Rectal smooth muscle tissue (tissue), 1 donor: ENCODE measurements at regions not wholly inside any gene's neighbourhood (a gene's known extent, or its start where the extent isn't known, plus 50 kb on each side); places are given as distances from the start of the nearest gene placed in this dataset.

ENCODE experiments used
- H3K27ac ChIP-seq: one replicate; pipeline ENCODE4 v1.7.0; 2013; ENCODE audit warnings: low read depth, low read length, inconsistent platforms
- H3K27me3 ChIP-seq: one replicate; pipeline ENCODE4 v1.7.0; 2013; ENCODE audit warnings: low read length; ENCODE audit not compliant: control insufficient read depth, insufficient read depth
- H3K36me3 ChIP-seq: one replicate; pipeline ENCODE4 v1.7.0; 2013; ENCODE audit warnings: low read length; ENCODE audit not compliant: control insufficient read depth, insufficient read depth
- H3K4me1 ChIP-seq: one replicate; pipeline ENCODE4 v1.7.0; 2013; ENCODE audit warnings: low read length; ENCODE audit not compliant: control insufficient read depth, insufficient read depth
- H3K4me3 ChIP-seq: one replicate; pipeline ENCODE4 v1.7.0; 2013; ENCODE audit warnings: low read length
- H3K9ac ChIP-seq: one replicate; pipeline ENCODE4 v1.7.0; 2013; ENCODE audit warnings: low read length

DNA sequence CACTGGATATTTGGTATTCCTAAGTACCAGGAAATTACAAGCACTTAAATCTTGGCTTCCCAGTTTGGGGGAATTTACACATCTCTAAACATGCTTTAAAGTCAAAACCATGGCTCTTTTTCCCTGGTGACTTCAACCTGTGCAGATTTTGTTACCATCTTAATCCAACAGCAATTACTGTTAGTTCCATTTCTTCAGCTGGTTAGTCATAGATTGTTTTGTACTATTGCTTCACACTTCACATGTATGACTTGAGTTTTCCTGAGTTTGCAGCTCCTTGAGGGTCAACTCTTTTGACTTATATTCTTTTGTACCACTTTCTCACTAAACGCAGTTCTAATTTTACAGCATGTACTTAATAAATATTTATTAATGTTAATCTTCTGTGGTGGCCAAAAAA lies 203.4 kb upstream of the RND3 start:
- H3K4me3 ChIP-seq, result no peak overlapping the region
- H3K4me1 ChIP-seq, result no peaks in the 10 kb centered on the region
- H3K27ac ChIP-seq, result no peak overlapping the region
- H3K9ac ChIP-seq, result no peak overlapping the region
- H3K36me3 ChIP-seq, result no peaks in the 10 kb centered on the region
- no peaks in the 10 kb centered on the region for H3K27me3 ChIP-seq

DNA sequence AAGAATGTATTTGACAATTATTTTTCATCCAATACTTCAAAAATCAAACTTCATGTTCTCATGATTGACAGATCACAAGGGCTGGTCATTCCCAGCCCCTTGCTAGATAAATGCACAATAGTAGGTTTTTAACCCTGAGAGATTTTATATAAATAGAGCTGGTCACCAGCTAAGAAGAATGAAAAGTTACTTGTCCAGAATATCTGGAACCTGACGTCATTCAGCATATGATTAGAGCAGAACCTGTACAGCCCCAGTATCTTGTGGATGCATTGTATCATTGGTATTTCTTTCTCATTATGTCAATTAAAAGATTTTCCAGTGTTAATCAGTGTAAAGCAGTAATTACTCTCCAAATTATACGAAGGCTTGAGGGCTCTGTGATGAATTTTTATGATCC lies 202.8 kb upstream of the RND3 start:
- H3K4me3 ChIP-seq, result no peak overlapping the region
- H3K27me3 ChIP-seq, result no peaks in the 10 kb centered on the region
- no peaks in the 10 kb centered on the region for H3K36me3 ChIP-seq
- H3K9ac ChIP-seq, result no peak overlapping the region
- no peak overlapping the region for H3K27ac ChIP-seq
- no peaks in the 10 kb centered on the region for H3K4me1 ChIP-seq

DNA sequence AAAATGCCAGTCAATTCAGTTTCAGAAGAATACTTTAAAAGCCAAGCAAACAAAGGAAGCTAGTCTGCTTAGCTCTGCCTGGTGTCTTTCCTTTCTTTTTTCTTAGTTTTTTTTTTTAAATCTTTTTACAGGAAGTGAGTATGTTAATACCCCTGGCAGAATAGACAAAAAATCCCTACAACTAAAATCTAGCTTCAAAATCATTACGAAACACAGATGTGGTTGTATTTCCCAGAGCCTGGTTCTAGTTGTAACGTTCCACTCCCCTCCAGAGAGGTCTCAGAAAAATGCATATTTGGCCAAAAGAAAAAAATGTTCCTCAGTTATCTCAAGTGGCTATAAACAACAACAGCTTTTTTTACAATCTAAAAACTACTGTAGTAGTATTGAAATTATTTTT lies 202.1 kb upstream of the RND3 start:
- H3K4me1 ChIP-seq, result no peaks in the 10 kb centered on the region
- no peak overlapping the region for H3K9ac ChIP-seq
- H3K27ac ChIP-seq, result no peak overlapping the region
- H3K36me3 ChIP-seq, result no peaks in the 10 kb centered on the region
- H3K27me3 ChIP-seq, result no peaks in the 10 kb centered on the region
- no peak overlapping the region for H3K4me3 ChIP-seq

DNA sequence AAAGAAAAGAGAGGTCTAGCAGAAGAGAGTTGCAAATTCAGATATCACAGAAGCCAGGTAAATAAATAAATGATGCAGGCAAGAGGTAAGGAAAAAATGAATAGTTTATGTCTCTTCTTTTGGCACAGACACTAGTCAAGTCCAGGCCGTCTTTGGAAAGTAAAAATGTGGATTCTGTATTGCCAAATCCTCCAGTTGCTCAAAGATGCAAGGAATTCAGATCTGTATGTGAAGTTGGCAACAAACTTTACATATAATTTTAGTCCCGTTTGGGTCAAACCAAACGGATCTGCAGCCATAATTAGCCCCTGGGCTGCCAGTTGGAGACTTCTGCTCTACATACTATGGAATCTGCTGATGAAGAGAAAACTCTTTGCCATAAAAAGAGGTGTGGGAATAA lies 200.5 kb upstream of the RND3 start:
- Histone ChIP-seq H3K36me3 (no peaks in the 10 kb centered on the region), H3K4me3 (no peak overlapping the region), H3K27me3 (no peaks in the 10 kb centered on the region), H3K9ac (no peak overlapping the region), H3K4me1 (no peaks in the 10 kb centered on the region), H3K27ac (no peak overlapping the region)

DNA sequence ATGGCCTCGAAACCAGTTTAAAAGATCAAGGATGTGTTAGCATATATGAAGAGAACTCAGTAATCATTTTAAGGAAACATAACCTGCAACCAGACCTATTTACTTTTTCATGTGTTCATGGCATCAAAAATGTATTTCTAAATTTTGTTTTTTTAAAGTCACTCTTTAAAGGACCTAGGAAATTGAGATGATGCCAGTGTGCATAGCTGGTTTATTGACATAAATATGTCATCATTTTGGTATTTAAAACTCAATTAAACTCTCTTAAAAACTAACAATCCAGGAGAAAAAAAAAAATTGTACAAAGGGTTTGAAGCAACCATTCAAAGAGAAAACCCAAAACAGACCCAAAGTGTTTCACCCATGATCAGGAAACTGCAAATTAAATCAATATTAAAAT lies 198.9 kb upstream of the RND3 start:
- no peak overlapping the region for H3K9ac ChIP-seq
- no peaks in the 10 kb centered on the region for H3K27me3 ChIP-seq
- H3K4me1 ChIP-seq, result no peaks in the 10 kb centered on the region
- H3K36me3 ChIP-seq, result no peaks in the 10 kb centered on the region
- no peak overlapping the region for H3K4me3 ChIP-seq
- H3K27ac ChIP-seq, result no peak overlapping the region

DNA sequence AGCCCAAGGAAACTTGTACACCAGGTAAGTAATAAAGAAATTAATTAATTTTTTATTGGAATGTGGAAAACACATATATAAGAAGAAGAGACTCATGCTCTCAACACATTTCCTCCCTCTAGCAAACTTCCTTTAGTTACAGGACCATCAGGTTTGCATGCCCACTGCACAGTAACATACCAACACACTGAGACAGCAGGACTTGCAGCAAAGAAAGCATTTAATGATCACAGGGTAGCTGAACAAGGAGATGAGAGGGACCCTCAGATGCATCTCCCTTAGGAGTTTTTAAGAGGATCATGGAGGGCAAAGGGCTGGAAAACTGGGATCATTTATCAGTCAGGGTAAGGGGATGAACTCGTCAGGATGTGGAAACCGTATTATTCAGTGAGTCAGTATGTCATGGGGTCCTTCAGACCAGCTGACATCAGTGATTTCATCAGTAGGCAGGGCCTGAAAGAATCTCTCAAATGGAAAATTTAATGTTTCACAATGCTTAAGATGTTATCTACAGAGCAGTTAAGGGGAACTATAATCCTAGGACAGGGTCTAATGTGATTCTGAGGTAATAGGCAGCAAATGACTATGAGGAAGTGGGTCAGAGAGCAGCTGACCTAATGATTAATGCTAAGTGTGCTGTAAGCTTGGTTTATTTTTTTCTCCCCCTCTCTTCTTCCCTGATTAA lies 193.8 kb upstream of the RND3 start:
- Histone ChIP-seq H3K36me3 (no peaks in the 10 kb centered on the region), H3K27me3 (no peaks in the 10 kb centered on the region), H3K4me1 (no peaks in the 10 kb centered on the region), H3K4me3 (no peak overlapping the region), H3K9ac (no peak overlapping the region), H3K27ac (no peak overlapping the region)

DNA sequence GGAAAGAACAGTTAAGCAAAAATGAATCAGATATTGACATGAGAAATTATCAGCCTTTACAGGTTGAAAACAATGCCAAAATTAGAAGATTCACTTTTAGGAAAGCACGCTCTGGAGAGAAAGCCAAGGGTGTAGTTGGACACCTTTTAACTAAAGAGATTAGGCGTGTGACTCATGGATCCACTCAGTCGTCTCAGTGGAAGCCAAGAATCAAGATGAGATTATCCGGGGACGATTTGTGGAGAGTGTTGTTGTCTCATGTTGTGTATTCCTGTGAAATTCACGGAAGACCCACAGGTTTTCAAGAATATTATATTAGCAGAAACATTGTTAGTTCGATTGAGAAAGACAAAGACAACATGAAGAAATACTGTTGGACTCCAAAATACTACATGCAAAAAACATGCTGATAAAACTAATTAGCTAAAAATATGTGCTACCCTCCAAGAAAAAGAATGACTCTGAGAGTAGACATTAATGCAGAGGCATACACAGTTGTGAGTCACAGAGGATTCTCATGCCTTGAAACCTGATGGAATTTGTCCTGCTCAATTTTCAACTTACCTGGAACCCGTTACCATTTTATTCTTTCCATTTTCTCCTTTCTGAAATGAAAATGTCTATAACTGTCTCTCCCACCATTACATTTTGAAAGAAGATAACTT lies 192.1 kb upstream of the RND3 start:
- Histone ChIP-seq H3K27ac (no peak overlapping the region), H3K9ac (no peak overlapping the region), H3K27me3 (no peaks in the 10 kb centered on the region), H3K36me3 (no peaks in the 10 kb centered on the region), H3K4me1 (no peaks in the 10 kb centered on the region), H3K4me3 (no peak overlapping the region)

DNA sequence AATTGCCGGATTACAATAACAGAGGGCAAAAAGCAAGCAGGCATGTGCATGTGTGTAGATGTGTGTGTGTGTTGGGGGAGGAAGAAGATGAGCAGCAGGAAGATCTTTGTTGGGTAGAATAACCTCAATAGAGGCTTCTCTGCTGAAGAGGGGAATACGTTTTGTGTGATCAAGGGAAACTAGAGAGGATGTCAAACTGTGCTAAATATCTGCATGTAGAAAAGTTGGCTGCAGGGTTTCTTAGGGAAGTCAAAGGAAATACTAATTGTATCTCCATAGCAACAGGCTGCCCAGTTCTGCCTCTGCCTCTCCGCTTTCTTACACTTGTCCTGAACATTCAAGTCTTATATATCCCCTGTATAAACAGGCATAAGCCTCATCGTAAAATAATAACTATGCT lies 190.1 kb upstream of the RND3 start:
- Histone ChIP-seq H3K4me1 (no peaks in the 10 kb centered on the region), H3K4me3 (no peak overlapping the region), H3K27ac (no peak overlapping the region), H3K36me3 (no peaks in the 10 kb centered on the region), H3K9ac (no peak overlapping the region), H3K27me3 (no peaks in the 10 kb centered on the region)

DNA sequence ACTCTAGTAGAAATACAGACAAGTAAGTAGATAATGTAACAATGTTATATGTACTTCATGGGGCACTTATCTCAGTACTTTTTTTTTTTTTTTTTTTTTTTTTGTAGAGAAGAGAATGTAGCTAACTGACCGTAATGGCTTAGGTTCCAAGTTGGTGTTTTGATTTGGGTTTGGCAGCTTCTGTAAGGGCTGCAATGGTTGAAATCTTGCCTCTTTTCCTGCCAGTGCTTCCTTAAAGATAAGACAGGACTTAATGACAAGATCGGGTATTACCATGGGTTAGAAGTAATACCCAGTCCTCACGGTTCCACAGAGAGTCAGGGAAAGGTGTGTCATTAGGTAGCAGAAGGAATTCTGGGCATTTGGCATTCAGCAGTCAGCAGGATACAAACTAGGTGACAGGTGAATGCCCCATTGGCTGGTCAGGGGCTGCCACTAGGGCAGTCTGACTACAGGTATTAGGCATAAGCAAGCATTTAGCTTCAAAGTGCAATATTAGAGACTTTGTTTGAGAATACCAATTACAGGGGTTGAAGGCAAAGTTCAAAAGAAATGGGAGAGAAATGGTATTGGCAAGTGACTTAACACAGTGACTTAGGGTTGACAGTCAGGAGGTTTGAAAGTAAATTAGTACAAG lies 189.4 kb upstream of the RND3 start:
- no peak overlapping the region for H3K4me3 ChIP-seq
- H3K36me3 ChIP-seq, result no peaks in the 10 kb centered on the region
- H3K27ac ChIP-seq, result no peak overlapping the region
- H3K4me1 ChIP-seq, result no peaks in the 10 kb centered on the region
- no peak overlapping the region for H3K9ac ChIP-seq
- no peaks in the 10 kb centered on the region for H3K27me3 ChIP-seq

DNA sequence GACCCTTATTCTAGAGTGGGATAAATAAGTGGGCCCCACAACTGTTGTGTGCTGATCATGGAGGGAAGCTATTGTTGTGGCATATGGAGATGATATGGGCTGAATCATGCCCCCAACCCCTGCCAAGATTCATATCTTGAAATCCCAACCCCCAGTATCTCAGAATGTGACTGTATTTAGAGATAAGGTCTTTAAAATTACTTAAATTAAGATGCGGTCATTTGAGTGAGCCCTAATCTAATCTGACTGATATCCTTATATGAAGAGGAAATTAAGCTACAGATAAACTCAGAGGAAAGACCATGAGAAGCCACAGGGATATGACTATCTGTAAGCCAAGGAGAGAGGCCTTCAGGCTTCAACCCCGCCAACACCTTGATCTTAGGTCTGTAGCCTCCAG lies 188.3 kb upstream of the RND3 start:
- no peak overlapping the region for H3K4me3 ChIP-seq

DNA sequence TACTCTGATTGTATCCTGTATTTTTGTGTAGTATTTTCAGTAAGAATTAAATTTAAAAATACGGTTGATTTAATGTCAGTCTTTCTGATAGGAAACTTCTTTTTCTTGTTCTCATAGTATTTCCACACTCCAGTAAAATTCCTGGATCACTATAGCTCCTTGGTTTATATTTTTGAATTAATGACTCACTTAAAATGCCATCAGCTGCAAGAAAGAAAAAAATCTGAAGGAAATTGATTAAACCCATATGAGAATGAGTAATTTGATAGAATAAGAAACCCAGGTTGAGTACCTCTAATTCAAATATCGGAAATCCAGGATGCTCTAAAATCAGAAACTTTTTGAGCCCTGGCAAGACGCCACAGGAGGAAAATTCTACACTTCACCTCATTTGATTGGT lies 186.8 kb upstream of the RND3 start:
- no peak overlapping the region for H3K4me3 ChIP-seq
- H3K36me3 ChIP-seq, result no peaks in the 10 kb centered on the region
- H3K4me1 ChIP-seq, result no peaks in the 10 kb centered on the region
- H3K27ac ChIP-seq, result no peak overlapping the region
- H3K9ac ChIP-seq, result no peak overlapping the region
- no peaks in the 10 kb centered on the region for H3K27me3 ChIP-seq

More for the DNA sequence above, 188.3 kb upstream of the RND3 start:
- Histone ChIP-seq H3K4me1 (no peaks in the 10 kb centered on the region), H3K27me3 (no peaks in the 10 kb centered on the region), H3K27ac (no peak overlapping the region), H3K9ac (no peak overlapping the region), H3K36me3 (no peaks in the 10 kb centered on the region)

DNA sequence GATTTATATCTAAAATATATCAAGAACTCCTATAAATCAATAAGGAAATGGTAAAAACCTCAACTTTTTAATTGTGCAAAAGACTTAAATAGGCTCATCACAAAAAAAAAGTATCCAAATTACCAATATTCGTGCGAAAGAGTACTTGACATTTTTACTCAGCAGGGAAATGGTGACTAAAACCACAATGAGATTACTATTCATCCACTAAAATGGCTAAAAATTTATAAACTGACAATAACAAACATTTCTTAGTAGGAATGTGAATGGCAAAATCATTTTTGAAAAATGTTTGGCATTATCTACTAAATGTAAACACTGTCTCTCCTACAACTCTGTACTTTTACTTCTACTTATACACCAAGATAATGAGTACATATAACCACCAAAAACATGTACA lies 184.8 kb upstream of the RND3 start:
- H3K36me3 ChIP-seq, result no peaks in the 10 kb centered on the region
- H3K4me1 ChIP-seq, result no peaks in the 10 kb centered on the region
- H3K27ac ChIP-seq, result no peak overlapping the region
- no peak overlapping the region for H3K9ac ChIP-seq
- H3K27me3 ChIP-seq, result no peaks in the 10 kb centered on the region
- no peak overlapping the region for H3K4me3 ChIP-seq

DNA sequence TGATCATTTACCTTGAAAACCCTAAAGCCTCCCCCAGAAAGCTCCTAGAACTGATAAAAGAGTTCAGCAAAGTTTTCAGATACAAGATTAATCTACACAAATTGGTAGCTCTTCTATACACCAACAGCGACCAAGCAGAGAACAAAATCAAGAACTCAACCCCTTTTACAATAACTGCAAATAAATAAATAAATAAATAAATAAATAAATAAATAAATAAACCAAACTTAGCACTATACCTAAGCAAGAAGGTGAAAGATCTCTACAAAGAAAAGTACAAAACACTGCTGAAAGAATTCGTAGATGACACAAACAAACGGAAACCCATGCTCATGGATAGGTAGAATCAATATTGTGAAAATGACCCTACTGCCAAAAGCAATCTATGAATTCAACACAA lies 182.0 kb upstream of the RND3 start:
- Histone ChIP-seq H3K9ac (no peak overlapping the region), H3K4me3 (no peak overlapping the region), H3K36me3 (no peaks in the 10 kb centered on the region), H3K27me3 (no peaks in the 10 kb centered on the region), H3K4me1 (no peaks in the 10 kb centered on the region), H3K27ac (no peak overlapping the region)
